SH-SY5Y (cell line): ENCODE measurements at regions not wholly inside any gene's neighbourhood (a gene's known extent, or its start where the extent isn't known, plus 50 kb on each side); places are given as distances from the start of the nearest gene placed in this dataset.

Experiments used
- GATA2 ChIP-seq: IDR thresholded peaks from 2 replicates; pipeline ENCODE4 v1.6.1; 2011; ENCODE audit warnings: mild to moderate bottlenecking, low read depth, low read length
- GATA3 ChIP-seq: IDR thresholded peaks from 2 replicates; pipeline ENCODE4 v1.6.1; 2011; ENCODE audit warnings: low read depth, mild to moderate bottlenecking, low read length, moderate library complexity

- TF ChIP-seq GATA2 (no peak), GATA3 (no peak)
These were observed 570.0 kb upstream of the FLRT2 start for GRCh38 chr14:84959851-84960520.

GRCh38 chr14:84961637-84962036 is 568.3 kb upstream of the FLRT2 start:
- no peak for TF ChIP-seq GATA2
- no peak for TF ChIP-seq GATA3

DNA sequence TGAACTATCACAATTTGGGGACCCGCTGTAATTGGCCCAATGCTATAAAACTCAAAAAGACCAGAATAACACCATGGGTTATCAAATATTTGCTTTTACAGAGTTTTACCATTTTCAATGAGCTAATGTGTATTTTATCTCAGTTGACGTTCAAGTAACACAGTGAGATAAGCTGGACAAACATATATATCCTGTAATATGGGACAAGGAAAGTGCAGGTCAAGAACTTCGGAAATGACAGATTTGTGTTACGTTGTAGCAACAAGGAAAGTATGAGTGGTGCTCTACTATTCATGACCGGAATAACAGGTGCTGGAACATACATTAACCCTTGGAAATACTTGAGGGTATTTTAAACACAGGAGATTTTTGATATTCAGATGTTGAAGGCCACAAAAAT is 566.4 kb upstream of the FLRT2 start:
- no peak for TF ChIP-seq GATA2
- no peak for TF ChIP-seq GATA3

DNA sequence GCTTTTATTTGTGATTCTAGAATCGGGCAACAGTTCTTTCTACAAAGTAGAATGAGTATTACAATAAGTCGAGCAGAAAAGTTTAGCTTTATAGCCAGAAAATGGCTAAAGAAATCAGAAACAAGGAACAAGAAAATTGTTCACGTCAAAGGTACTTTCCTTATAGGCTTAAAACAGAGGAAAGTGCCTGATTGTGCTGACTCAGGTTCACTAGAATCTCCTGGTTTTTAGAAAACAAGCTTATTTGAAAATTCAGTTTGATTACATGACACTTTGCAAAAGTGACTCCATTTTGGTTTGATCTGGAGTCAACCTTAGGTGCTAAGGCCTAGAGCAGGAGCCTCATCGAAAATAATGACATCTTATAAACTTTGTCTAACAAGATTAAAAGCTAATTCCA is 564.7 kb upstream of the FLRT2 start:
- TF ChIP-seq GATA3, result no peak
- TF ChIP-seq GATA2, result no peak

GRCh38 chr14:84969501-84969900 is 560.4 kb upstream of the FLRT2 start:
- TF ChIP-seq GATA2, result no peak
- no peak for TF ChIP-seq GATA3

- TF ChIP-seq GATA2, result no peak
- TF ChIP-seq GATA3, result no peak
These were observed 554.6 kb upstream of the FLRT2 start for GRCh38 chr14:84975241-84975902.

DNA sequence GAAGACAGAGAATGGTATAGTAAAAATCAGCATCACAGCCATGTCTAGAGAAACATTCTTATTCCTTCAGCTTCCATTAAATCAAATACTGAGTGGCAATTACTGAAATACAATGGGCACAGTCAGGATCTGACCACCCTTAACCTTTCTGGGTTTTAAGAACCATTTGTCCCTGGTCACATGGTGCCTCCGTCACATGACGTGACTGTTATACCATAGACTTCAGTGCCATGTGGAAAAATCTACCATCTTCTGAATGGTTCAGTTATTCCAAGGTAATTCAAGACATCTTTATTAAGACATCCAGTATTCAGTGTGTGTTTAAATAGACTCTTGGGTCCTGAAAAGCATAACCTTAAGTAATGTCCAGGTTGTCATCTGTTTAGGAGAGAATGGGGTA is 553.1 kb upstream of the FLRT2 start:
- TF ChIP-seq GATA2 (no peak), GATA3 (no peak)

GRCh38 chr14:84987042-84987441 is 542.9 kb upstream of the FLRT2 start:
- TF ChIP-seq GATA3, result no peak
- no peak for TF ChIP-seq GATA2

- TF ChIP-seq GATA2 (no peak), GATA3 (no peak)
These were observed 541.6 kb upstream of the FLRT2 start for GRCh38 chr14:84988357-84988756.

- TF ChIP-seq GATA3, result no peak
- no peak for TF ChIP-seq GATA2
These were observed 538.9 kb upstream of the FLRT2 start for GRCh38 chr14:84991021-84991420.

DNA sequence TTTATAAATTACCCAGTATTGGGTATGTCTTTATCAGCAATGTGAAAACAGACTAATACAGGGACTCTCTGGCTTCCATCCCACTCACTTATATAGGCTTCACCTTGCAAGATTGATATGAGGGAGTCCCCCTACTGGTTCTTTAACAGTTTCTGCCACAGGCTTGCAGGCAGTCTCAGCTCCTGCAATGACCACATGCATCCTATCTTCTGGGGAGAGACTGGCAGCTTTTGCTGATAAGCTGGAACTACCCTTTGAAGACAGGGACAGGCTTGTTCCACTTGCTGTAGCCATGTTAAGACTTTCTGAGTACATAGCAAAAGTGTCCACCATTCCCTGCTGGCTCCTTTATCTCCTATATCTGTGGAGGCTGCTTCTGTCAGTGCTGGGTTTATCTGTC is 531.7 kb upstream of the FLRT2 start:
- TF ChIP-seq GATA2 (no peak), GATA3 (no peak)

GRCh38 chr14:85002846-85003245 is 527.1 kb upstream of the FLRT2 start:
- TF ChIP-seq GATA2 (no peak), GATA3 (no peak)

GRCh38 chr14:85003805-85004204 is 526.1 kb upstream of the FLRT2 start:
- TF ChIP-seq GATA2 (no peak), GATA3 (no peak)

GRCh38 chr14:85009506-85009905 is 520.4 kb upstream of the FLRT2 start:
- TF ChIP-seq GATA3, result no peak
- TF ChIP-seq GATA2, result no peak

DNA sequence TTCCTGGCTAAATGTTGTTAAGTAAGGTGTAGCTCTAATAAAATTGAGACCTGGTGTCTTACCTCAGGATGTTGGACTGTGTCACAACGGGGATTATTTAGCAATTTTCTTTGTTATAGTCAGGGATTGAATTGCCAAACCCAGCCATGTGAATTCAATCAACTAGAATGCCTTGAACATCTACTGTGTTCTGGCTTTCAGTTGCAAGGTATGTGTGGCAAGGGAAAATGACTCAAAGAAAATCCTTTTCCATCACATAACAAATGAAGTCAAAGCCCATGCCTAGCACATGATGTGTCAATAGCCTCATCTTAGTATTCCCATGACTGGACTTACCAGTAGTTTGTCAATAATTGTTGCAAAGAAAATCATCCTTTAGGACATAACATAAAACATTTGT is 519.8 kb upstream of the FLRT2 start:
- TF ChIP-seq GATA2 (no peak), GATA3 (no peak)
